Mucosa of descending colon (tissue), 3 donors: ENCODE measurements at regions not wholly inside any gene's neighbourhood (a gene's known extent, or its start where the extent isn't known, plus 50 kb on each side); places are given as distances from the start of the nearest gene placed in this dataset.
A peak's percentile ranks its signal among the peaks of the same experiment; 100 is the strongest.

Experiments used
- ATAC-seq: fragments of 200-7000 bp; cut with Tn5 transposase; one replicate; pipeline ENCODE4 v1.9.1; 2020; ENCODE audit warnings: mild to moderate bottlenecking, moderate library complexity
- DNase-seq, 3 donors: peaks; one replicate each; pipeline ENCODE4 v3.0.0-alpha.2; 2020
- H3K36me3 ChIP-seq: fragments of 200-600 bp; one replicate; pipeline ENCODE4 v1.8.0; 2021; ENCODE audit warnings: low read depth, mild to moderate bottlenecking
- H3K4me1 ChIP-seq: fragments of 200-600 bp; one replicate; pipeline ENCODE4 v1.8.0; 2021; ENCODE audit warnings: low read depth, mild to moderate bottlenecking
- H3K4me3 ChIP-seq: fragments of 200-600 bp; one replicate; pipeline ENCODE4 v1.8.0; 2021; ENCODE audit warnings: mild to moderate bottlenecking
- H3K9me3 ChIP-seq: fragments of 200-600 bp; one replicate; pipeline ENCODE4 v1.8.0; 2021; ENCODE audit warnings: mild to moderate bottlenecking
- intact Hi-C, 2 donors: fragments of 100-400 bp; cut with DNase I in 1 of 2; cut with micrococcal nuclease in 1 of 2; formaldehyde crosslinking; loops; one replicate each; pipeline versions ENCODE4 v1.11.0 to v1.11.1; 2022; cut with DNase I, micrococcal nuclease
- TF ChIP-seq, protein P1 (sequence below): fragments of 200-600 bp; IDR thresholded peaks from one replicate; pipeline ENCODE4 v1.8.0; 2022; ENCODE audit warnings: antibody characterized with exemption, mild to moderate bottlenecking
- donor health status: DM: no; HTN: no; CAD: no; lungs with moderate emphysema.
- donor health status: DM: no; HTN: no; CAD: no.
- donor health status: DM: no; HTN: yes; CAD: no.

DNA sequence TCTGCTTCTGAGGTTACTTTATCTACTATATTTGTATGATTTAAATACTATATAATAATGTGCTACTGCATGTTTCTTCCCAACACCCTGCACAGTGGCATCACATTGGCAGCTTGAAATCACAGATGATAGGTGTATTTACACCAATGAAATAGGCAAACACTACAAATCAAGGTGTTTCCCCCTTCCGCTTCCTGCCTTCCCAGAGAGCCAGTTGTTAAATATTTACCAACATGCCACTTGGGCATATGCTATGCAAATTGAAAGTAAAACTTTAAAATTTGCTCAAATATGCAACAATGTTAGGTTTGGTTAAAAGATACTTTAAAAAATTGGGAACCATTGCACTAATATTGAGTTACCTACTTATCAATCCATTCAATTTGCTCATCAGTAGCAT, 58.2 kb upstream of the SMARCA2 start:
- intact Hi-C loops, result no loop called here

GRCh38 chr9:1957856-1958255, 57.3 kb upstream of the SMARCA2 start:
- H3K4me3 ChIP-seq, result no peak overlapping the region
- DNase-seq, result no peak
- TF ChIP-seq, protein P1, sequence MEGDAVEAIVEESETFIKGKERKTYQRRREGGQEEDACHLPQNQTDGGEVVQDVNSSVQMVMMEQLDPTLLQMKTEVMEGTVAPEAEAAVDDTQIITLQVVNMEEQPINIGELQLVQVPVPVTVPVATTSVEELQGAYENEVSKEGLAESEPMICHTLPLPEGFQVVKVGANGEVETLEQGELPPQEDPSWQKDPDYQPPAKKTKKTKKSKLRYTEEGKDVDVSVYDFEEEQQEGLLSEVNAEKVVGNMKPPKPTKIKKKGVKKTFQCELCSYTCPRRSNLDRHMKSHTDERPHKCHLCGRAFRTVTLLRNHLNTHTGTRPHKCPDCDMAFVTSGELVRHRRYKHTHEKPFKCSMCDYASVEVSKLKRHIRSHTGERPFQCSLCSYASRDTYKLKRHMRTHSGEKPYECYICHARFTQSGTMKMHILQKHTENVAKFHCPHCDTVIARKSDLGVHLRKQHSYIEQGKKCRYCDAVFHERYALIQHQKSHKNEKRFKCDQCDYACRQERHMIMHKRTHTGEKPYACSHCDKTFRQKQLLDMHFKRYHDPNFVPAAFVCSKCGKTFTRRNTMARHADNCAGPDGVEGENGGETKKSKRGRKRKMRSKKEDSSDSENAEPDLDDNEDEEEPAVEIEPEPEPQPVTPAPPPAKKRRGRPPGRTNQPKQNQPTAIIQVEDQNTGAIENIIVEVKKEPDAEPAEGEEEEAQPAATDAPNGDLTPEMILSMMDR, result no peak
- no peak for ATAC-seq
- intact Hi-C loops, result no loop called here
- no peaks in the 10 kb centered on the region for H3K9me3 ChIP-seq
- H3K36me3 ChIP-seq, result no peaks in the 10 kb centered on the region
- no peaks in the 10 kb centered on the region for H3K4me1 ChIP-seq

More for the DNA sequence above, 58.2 kb upstream of the SMARCA2 start:
- DNase-seq, result no peak
- TF ChIP-seq, protein P1, result no peak
- ATAC-seq, result peak; percentile 19
- Histone ChIP-seq H3K36me3 (no peaks in the 10 kb centered on the region), H3K9me3 (no peaks in the 10 kb centered on the region), H3K4me3 (no peak overlapping the region), H3K4me1 (no peaks in the 10 kb centered on the region)

DNA sequence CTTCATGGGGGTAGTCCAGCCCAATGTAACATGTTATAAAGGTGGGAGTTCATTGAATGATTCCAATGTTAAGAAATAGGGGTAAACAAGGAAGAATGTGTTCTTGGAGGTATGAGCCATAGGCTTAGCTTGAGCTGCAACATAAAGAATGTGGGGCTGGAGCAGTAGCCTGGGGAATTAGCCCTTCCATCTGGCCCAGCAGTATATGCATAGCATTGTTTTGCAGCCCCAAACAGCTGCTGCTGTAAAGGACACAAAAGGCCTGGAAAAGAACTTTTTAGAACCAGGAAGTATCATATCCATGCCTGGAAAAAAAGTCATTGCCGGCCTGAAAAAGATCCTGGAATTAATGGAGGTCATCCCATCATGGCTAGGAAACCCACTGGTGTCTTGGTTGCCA, 55.8 kb upstream of the SMARCA2 start:
- Histone ChIP-seq H3K36me3 (no peaks in the 10 kb centered on the region), H3K4me1 (no peaks in the 10 kb centered on the region), H3K4me3 (no peak overlapping the region), H3K9me3 (no peaks in the 10 kb centered on the region)
- TF ChIP-seq, protein P1, result no peak
- no peak for ATAC-seq
- intact Hi-C loops, result no loop called here
- DNase-seq, result no peak

GRCh38 chr9:1960342-1961042, 54.7 kb upstream of the SMARCA2 start:
- Histone ChIP-seq H3K4me3 (no peak overlapping the region), H3K9me3 (no peaks in the 10 kb centered on the region), H3K36me3 (no peaks in the 10 kb centered on the region), H3K4me1 (no peaks in the 10 kb centered on the region)
- ATAC-seq (no peak), DNase-seq (no peak)
- TF ChIP-seq, protein P1, result no peak
- intact Hi-C loops, result no loop called here

GRCh38 chr9:1962122-1962521, 53.0 kb upstream of the SMARCA2 start:
- DNase-seq (no peak), ATAC-seq (no peak)
- Histone ChIP-seq H3K4me3 (no peak overlapping the region), H3K4me1 (no peaks in the 10 kb centered on the region), H3K36me3 (no peaks in the 10 kb centered on the region), H3K9me3 (no peaks in the 10 kb centered on the region)
- intact Hi-C loops, result no loop called here
- TF ChIP-seq, protein P1, result no peak
